Panc1 (cell line): ENCODE measurements at regions not wholly inside any gene's neighbourhood (a gene's known extent, or its start where the extent isn't known, plus 50 kb on each side); places are given as distances from the start of the nearest gene placed in this dataset.

Source experiments
- ATAC-seq: fragments of 200-7000 bp; cut with Tn5 transposase; 2 replicates; pipeline ENCODE4 v1.9.1; 2020; ENCODE audit warnings: mild to moderate bottlenecking, moderate library complexity
- BruUV-seq: library from RNA; stranded (reverse); fragments of 400-500 nt; replicated peaks from 2 replicates; lab custom pipeline; 2021; lab: Mats Ljungman, UMichigan
- CTCF ChIA-PET: fragments of 300-600 bp; sonication (Branson Sonifier 250); formaldehyde crosslinking; loops from one replicate; lab custom pipeline; 2022; ENCODE audit warnings: antibody characterized with exemption; lab: Charles Lee
- POLR2A ChIA-PET: fragments of 300-600 bp; sonication (Branson Sonifier 250); formaldehyde crosslinking; loops from one replicate; lab custom pipeline; 2022; ENCODE audit warnings: antibody characterized with exemption; lab: Charles Lee
- DNase-seq: peaks from one replicate; pipeline ENCODE4 v3.0.0-alpha.2; 2010; ENCODE audit warnings: low read depth, low spot score
- H3K27ac ChIP-seq: 2 replicates; pipeline ENCODE4 v1.5.1; 2011; ENCODE audit warnings: mild to moderate bottlenecking, low read length, inconsistent platforms
- H3K27me3 ChIP-seq: fragments of 200-500 bp; sonication (Bioruptor generic); 2 replicates; pipeline ENCODE4 v1.6.0; 2014; ENCODE audit warnings: low read length, inconsistent platforms; ENCODE audit not compliant: control insufficient read depth, insufficient read depth
- H3K36me3 ChIP-seq: fragments of 200-500 bp; sonication (Bioruptor generic); 2 replicates; pipeline ENCODE4 v1.5.1; 2014; ENCODE audit warnings: inconsistent platforms, mild to moderate bottlenecking, low read length, moderate library complexity; ENCODE audit not compliant: control insufficient read depth, insufficient read depth
- H3K4me1 ChIP-seq: 2 replicates; pipeline ENCODE4 v1.5.1; 2011; ENCODE audit warnings: inconsistent platforms, mild to moderate bottlenecking, low read length, moderate library complexity; ENCODE audit not compliant: control insufficient read depth, insufficient read depth
- H3K4me3 ChIP-seq, 2 experiments: 2 replicates each; pipeline ENCODE4 v1.5.1; 2011 to 2012; ENCODE audit warnings: low read depth in 2 of 2, low read length in 2 of 2, mild to moderate bottlenecking in 2 of 2, inconsistent platforms in 1 of 2, moderate library complexity in 1 of 2
- H3K9me3 ChIP-seq: fragments of 200-500 bp; sonication (Bioruptor generic); 2 replicates; pipeline ENCODE4 v1.5.1; 2014; ENCODE audit warnings: low read depth, mild to moderate bottlenecking, inconsistent platforms, low read length, moderate library complexity; ENCODE audit not compliant: control insufficient read depth, insufficient read depth
- CTCF ChIP-seq: fragments of 450-650 bp; IDR thresholded peaks from 2 replicates; pipeline ENCODE4 v1.5.1; 2017; ENCODE audit warnings: mild to moderate bottlenecking
- POLR2AphosphoS5 ChIP-seq: IDR thresholded peaks from 2 replicates; pipeline ENCODE4 v1.6.1; 2012; ENCODE audit warnings: mild to moderate bottlenecking, low read depth, low read length, moderate library complexity
- REST ChIP-seq, 2 experiments: IDR thresholded peaks; 2 replicates each; pipeline ENCODE4 v1.6.1; 2011 to 2012; ENCODE audit warnings: low read depth in 2 of 2, control low read depth in 1 of 2, low read length in 1 of 2, mild to moderate bottlenecking in 1 of 2, moderate library complexity in 1 of 2; ENCODE audit not compliant: insufficient read depth in 1 of 2
- SIN3A ChIP-seq: IDR thresholded peaks from 2 replicates; pipeline ENCODE4 v1.6.1; 2012; ENCODE audit warnings: low read depth, mild to moderate bottlenecking, low read length, moderate library complexity, borderline replicate concordance; ENCODE audit not compliant: insufficient read depth
- TCF7L2 ChIP-seq: IDR thresholded peaks from 2 replicates; pipeline ENCODE4 v1.6.1; 2011; ENCODE audit warnings: mild to moderate bottlenecking, low read depth, low read length, inconsistent platforms
- in situ Hi-C: cut with HindIII; loops from 2 replicates; pipeline ENCODE4 v1.10.0; 2016; ENCODE audit warnings: low sequenced_read_pairs, low pct_unique_long_range_greater_than_20kb
- intact Hi-C: fragments of 100-400 bp; cut with micrococcal nuclease; formaldehyde crosslinking; loops from one replicate; pipeline ENCODE4 v1.10.0; 2022; ENCODE audit not compliant: unreplicated experiment

DNA sequence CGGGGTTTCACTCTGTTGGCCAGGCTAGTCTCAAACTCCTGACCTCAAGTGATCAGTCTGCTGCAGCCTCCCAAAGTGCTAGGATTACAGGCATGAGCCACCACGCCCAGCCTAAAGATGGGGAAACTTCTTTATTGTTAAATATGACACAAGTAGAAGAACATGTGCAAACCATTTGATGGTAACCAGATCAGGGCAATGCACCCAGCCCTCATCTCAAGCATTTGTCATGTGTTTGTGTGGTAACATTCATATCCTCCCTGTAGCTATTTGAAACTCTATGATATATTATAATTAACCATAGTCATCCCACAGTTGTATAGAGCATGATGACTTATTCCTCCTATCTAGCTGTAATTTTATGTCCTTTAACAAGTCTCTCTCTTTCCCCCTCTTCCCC, 119.5 kb upstream of the TMPRSS2 start:
- CTCF ChIA-PET = no interaction called here
- Histone ChIP-seq H3K27ac (peak overlapping the region; percentile 23; the same call in 1 of the 2 replicates), H3K4me1 (peaks cover 17% of the 10 kb centered on the region), H3K36me3 (no peaks in the 10 kb centered on the region), H3K27me3 (no peaks in the 10 kb centered on the region), H3K9me3 (peaks cover 10% of the 10 kb centered on the region; the same call in 1 of the 2 replicates), H3K4me3 (no peak overlapping the region)
- in situ Hi-C loops (no loop called here), intact Hi-C loops (no loop called here)
- BruUV-seq = no TSS peak
- ATAC-seq = no peak
- no peak for DNase-seq
- POLR2A ChIA-PET = no interaction called here
- TF ChIP-seq TCF7L2 = no peak

- ATAC-seq = 0 out of 2 replicates have a peak, but pooled peaks have one; percentile 21
- TF ChIP-seq REST (IDR thresholded peaks at IDR 0.05; ENCODE audit: insufficient read depth in 1 of 2, low read depth in 2 of 2, low read length in 1 of 2) (no peak), CTCF (no peak), POLR2AphosphoS5 (no peak), SIN3A (no peak), TCF7L2 (no peak)
- intact Hi-C loops = no loop called here
- CTCF ChIA-PET = no interaction called here
- Histone ChIP-seq H3K4me3 (no peak overlapping the region), H3K27ac (peak overlapping the region; percentile 71; the same call in 1 of the 2 replicates), H3K27me3 (no peaks in the 10 kb centered on the region), H3K4me1 (peaks cover 10% of the 10 kb centered on the region), H3K36me3 (no peaks in the 10 kb centered on the region), H3K9me3 (peaks cover 10% of the 10 kb centered on the region; the same call in 1 of the 2 replicates)
- POLR2A ChIA-PET = interaction anchor here (0.6 kb wide), 1 partner anchor 142 kb away, joined by 3 read pairs; no protein-coding TSS in a partner anchor
- DNase-seq = no peak
- in situ Hi-C loops = no loop called here
- BruUV-seq = no TSS peak
Observed at GRCh38 chr21:41626021-41626420, 118.1 kb upstream of the TMPRSS2 start.

DNA sequence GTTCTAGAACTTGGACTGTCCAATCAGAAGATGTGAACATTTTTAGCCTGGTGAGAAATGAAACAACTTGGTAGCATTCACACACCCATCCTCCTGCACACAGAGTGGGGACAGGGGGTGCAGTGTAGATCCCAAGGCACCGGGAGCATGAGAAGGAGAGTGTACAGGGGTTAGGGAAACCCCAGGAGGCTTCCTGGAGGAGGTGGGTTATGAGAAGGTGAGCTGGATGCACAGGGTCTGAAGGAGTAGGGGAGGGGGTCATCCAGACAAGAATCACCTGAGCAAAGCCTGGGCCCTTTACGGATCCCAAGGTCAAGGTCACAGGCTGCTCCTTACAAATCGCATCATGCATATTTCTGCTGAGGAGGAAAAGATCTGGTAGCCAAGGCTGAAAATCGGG, 117.5 kb upstream of the TMPRSS2 start:
- in situ Hi-C loops (no loop called here), intact Hi-C loops (no loop called here)
- BruUV-seq = no TSS peak
- Histone ChIP-seq H3K4me3 (no peak overlapping the region), H3K4me1 (peaks cover 5% of the 10 kb centered on the region), H3K36me3 (no peaks in the 10 kb centered on the region), H3K27me3 (no peaks in the 10 kb centered on the region), H3K9me3 (peaks cover 10% of the 10 kb centered on the region; the same call in 1 of the 2 replicates), H3K27ac (peak overlapping the region; percentile 71; the same call in 1 of the 2 replicates)
- ChIA-PET POLR2A (interaction anchor here (0.6 kb wide), 1 partner anchor 143 kb away, joined by 3 read pairs; no protein-coding TSS in a partner anchor), CTCF (no interaction called here)
- no peak for ATAC-seq
- TF ChIP-seq REST (IDR thresholded peaks at IDR 0.05; ENCODE audit: insufficient read depth in 1 of 2, low read depth in 2 of 2, low read length in 1 of 2) = no peak
- no peak for TF ChIP-seq SIN3A
- TF ChIP-seq CTCF = no peak
- no peak for TF ChIP-seq POLR2AphosphoS5
- no peak for TF ChIP-seq TCF7L2
- DNase-seq = no peak
